ENCODE measurements at regions not wholly inside any gene's neighbourhood (a gene's known extent, or its start where the extent isn't known, plus 50 kb on each side); places are given as distances from the start of the nearest gene placed in this dataset.

DNA sequence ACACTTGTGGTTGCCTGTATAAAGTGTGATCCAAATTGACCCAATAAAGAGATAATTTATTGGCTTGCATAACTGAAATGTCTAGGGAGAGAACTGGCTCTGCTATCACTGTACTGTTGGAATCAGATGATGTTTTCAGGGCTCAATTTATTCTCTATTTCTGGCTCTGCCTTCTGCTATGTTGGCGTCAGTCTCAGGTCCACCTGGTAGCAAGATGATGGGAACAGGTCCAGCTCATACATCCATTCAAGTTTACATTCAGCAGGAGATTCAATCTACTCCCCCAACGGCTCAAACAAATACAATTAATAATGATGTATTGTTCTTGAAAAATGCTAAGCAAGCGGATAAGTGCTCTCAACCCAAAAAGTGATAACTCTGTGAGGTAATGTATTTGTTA lies 297.7 kb upstream of the SYT4 start:
- no peak for DNase-seq

DNA sequence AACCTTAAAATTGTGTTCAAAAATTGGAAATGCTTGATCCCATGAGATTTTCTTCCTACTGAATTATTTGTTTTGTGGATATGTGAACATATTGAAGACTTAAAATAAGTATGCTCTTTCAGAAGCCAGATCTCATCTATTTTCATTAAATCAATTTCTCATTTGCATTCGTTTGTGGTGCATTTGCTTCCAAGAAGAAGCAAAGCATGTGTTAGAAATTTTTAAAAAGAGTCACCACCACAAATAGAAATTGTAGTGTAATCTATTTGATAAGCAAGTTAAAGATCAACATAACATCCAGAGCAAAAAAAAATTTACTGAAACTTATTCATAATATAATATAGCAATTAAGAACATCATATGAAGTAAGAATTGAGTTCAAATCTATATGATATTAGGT lies 300.9 kb upstream of the SYT4 start:
- DNase-seq: no peak

DNA sequence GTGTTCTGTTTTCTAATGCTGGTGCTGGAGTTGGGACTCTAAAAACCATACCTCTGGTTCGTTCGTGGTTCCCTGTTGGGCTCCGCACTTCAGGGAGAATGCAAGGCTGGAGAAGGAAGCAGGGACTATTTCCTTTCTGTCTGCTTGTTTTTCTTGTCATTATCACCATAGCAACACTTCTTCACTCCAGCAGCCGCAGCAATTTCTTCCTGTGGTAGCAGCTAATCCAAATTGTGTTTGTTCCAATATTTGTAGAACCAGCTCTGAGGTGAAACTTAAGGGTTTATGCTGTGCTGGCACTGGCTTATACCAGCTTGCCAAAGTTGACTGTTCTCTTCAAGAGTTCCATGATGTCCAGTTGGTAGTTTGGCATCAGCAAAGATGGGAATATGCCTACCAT lies 301.4 kb upstream of the SYT4 start:
- DNase-seq: peak; percentile 4

DNA sequence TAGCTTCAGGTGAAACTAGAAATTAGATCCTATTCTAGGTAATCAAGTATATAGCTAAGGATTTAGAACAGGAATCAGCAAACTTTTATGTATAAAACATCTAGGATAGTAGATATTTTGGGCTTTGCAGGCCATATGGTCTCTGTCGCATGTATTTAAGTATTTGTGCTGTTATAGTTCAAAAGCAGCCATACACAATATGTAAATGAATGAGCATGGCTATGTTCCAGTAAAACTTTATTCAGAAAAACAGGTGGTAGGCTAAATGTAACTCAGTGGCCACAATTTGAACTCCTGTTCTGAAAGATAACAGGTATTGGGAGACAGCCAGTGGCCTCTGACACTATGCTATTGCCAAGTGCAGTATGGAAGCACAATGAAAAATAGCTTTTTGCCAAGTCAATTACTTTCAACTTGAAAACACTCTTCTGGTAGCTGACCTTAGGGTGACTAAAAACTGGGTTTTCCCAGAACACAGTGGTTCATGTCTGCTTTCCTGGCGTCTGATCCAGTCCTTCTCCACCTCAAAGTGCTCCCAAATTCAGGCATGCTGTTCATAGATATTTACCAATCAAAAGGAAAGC lies 304.7 kb upstream of the SYT4 start:
- DNase-seq: no peak

DNA sequence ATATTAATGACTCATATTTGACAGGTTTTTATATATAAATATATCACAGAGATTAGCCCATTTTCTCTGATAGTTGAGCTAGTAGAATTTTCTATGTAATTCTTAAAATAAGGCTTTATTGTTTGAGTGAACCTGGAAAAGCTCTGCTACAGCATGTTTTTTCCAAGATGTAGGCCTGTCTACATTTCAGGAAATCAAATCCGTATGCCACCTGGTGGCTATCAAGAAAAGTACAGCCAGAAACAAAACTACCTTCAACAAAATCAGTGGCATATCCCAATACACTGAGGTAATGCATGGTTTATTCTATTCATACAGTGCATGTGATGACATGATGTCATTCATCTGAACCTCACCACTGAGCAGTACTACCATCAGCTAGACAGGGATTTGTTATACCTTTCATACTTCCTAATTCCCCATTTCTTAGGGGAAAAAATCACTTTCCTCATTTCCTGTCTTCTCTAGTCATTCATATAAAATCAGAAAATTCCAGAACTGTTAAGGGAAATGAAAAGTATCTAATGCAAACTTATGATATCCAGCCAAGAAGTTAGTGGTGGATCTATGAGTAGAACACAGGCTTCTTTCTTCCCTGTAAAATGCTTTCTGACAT lies 310.4 kb upstream of the SYT4 start:
- peak; percentile 44 for DNase-seq

DNA sequence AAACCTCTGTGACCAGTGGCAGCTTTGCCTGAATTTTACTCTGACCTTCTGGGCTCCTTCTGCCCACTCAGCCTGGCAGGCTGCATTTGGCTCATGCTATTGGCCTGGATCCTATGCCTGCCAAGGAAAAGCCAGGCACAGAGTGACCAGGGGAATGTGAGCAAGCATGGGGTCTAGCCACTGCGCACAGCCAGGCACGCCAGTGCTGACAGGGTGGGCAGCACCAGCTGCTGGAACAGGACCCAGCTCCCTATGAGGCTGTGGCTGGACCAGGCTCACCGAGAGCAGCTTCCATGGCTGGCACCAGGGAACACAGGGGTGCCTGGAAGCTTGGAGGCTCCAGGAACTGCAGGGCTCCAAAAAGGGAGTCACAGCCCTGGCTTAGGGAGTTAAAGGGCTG lies 311.5 kb upstream of the SYT4 start:
- DNase-seq: no peak

DNA sequence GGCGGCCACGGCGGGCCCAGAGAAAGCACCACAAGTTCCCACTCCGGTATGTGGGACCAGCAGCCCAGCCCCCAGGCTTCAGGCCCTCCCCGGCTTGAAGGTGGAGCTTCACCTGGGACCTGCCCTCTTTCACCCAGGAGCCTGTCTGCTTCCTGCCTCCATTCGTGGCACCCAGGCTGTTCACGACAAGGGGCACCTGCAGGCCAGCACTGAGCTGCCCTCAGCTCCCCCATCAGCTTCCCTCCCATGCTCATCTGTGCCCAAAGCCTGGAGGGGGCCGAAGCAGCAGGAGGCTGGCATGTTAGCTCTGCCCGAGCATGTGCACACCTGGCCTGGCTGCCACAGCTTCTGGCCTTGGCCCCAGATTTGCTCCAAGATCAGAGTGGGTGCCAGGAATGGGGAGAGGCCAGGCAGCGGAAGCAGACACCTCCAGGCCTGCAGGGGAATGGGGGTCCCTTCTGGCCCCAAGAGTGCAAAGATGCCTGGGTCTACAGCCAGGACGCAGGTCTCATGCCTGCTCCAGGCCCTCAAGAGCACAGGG lies 312.4 kb upstream of the SYT4 start:
- DNase-seq: no peak

DNA sequence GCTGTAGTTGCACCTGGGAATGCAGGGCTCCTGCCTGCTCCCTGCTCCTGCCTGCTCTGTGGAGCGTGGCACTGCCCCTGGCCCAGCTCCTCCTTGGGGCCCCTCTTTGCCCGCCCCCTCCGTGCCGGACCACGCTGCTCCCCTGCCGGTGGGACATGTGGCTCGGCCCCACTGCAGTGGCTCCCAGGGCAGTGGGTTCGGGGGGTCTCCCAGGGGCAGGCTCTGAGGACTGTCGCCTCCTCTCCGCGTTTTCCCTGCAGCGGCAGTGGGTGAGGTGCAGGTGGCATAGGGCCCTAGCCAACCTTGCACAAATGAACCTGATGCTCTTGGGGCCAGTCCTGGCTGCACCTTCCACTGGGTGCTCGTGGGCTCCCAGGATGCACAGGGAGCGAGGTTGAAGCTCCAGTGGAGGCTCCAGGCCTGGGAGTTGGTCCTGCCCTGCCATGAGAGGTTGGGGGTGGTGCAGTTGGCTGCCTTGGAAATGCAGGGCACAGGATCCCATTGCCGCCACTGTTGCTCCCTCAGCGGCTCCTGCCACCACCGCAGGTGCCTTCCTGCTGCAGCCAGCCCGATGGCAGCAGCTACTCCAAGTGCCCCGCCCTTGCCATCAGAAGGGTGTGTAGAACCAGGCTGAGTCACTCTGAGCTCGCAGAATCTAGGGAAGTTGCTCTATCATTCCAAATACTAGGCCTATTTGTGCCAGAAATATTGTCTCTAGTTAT lies 313.1 kb upstream of the SYT4 start:
- no peak for DNase-seq

DNA sequence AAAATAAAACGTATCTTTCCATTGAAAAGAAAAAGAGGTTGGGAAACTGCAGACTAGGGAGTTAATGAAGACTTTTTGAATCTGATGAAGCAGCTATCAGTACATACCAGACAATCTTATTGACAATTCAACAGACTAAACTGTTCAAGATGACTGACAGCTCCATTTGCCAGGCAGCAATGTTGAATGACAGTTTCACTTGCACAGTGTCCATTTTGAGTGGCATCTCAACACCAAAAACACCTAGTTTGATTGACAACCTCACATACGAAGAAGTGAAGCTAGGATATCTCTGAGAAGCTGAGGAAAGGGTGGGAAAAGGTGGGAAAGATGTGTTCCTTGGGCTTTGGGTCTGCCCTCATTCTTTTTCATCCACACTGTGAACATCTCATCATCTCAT lies 315.0 kb upstream of the SYT4 start:
- DNase-seq: no peak

DNA sequence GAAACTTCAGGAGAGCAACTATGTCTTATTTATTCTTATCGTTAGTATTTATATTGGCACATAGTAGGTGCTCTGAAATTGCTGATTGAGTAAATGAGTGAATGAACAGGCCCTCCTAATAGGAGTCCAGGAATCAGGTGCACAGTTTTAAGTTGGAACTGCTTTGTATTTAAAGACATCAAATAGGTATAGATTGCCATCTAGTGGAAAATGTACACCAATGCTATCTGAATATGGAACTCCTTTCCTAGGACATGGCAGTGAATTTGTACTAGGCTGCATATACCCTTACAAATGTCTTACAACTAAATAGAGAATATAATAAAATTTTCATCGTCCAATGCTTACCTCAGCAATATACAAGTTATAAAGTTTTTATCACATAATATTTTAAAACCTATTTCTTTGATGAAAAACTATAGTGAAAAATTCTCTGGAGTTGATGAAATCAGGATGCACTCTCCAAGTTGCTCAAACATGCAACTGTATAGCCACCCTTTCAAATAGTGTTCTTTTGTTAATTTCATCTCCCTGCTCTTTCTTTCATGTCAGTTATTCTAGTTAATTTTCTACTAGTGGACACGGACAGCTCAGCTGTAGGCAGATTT lies 318.9 kb upstream of the SYT4 start:
- DNase-seq: peak; percentile 23

DNA sequence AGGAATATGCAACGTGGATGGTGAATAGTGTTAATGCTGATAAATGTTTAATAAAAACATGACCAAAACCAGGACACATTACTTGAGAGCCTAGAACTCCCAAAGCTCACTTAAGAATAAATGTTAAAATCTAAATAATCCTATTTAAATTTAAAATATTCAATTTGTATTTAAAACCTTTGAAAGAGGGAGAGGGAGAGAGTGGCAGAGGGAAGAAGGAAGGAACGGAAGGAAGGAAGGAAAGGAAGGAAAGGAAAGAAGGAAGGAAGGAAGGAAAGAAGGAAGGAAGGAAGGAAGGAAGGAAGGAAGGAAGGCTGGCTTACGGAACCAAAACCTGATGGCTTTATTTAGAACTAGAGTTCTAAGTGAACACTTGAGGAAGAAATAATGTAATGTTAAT lies 324.1 kb upstream of the SYT4 start:
- DNase-seq: no peak

DNA sequence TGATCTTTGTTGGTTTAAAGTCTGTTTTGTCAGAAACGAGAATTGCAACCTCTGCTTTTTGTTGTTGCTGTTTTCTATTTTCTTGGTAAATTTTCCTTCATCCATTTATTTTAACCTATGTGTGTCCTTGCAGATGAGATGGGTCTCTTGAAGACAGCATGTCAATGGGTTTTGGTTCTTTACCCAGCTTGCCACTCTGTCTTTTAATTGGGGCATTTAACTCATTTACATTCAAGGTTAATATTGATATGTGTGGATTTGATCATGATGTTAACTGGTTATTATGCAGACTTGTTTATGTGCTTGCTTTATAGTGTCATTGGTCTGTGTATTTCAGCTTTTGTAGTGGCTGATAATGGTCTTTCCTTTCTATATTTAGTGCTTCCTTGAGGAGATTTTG lies 327.9 kb upstream of the SYT4 start:
- no peak for DNase-seq

DNA sequence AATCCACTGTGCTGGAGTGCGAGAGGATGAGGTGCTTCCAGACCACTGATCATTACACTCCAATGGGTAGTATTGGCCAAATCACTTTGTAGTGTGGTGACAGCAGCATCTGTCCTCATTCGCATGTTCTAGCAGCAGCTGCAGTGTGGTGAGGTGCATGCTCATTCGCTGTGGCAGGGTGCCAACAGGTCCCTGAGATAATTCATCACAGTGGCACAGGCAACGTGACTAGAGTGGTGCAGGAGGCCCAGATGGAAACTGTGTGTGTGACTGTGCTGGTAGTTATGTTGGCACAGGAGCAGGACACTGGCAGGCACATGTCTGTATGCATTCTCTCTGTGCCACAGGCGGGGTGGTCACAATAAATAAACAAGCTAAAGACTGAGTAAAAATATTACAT lies 329.5 kb upstream of the SYT4 start:
- no peak for DNase-seq

DNA sequence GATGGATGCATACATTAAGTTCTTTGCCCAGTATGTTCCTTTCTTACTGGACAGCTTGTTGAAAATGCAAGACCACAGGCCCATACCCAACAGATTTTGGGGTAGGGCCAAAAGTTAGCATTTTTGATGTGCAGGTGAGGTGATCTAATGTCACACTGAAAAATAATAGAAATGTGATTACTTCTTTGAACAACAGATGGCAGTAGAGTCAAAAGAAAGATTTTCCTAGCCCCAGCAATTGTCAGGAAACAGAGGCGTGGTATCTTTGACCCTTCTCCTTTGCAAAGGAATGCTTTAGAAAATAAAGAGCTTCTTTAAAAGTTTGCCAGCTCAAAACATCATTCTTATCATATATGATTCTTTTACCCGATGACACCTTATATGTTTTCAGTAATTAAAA lies 343.6 kb upstream of the SYT4 start:
- DNase-seq: peak; percentile 48

DNA sequence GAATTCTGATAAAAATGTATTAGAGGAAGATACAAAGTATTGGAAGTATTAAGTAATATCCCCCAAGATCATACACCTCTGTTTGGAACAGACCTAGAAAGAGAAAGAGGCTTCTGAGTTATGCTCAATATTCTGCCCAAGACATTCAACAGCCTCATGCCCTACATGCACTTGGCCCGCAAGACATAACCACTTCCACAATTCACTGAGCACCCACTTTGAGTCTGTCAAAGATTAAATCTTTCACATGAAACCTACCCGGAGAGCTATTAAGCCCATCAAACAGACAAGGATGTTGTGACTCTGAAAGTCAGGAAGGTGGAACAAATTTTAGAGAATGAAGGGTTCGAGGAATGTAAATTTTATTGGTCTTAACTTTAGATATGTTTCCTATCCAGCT lies 344.7 kb upstream of the SYT4 start:
- no peak for DNase-seq

DNA sequence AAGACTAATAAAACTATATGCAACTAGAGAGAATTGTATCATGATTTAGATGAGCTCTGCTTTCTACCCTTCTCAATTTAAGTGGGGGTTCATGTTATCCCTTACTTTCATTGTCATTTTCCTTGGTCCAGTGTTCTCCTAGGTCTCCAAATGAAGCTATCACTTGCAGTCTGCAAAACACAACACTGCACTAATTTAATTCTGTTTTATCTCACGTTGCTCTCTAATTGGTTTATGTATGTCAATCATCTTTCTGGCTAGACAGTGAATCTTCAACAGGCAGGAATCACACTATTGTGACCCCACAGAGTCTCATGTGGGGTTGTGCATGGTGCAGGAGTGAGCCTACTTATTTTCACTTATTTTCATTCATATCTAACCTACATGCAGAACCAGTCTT lies 348.3 kb upstream of the SYT4 start:
- no peak for DNase-seq

DNA sequence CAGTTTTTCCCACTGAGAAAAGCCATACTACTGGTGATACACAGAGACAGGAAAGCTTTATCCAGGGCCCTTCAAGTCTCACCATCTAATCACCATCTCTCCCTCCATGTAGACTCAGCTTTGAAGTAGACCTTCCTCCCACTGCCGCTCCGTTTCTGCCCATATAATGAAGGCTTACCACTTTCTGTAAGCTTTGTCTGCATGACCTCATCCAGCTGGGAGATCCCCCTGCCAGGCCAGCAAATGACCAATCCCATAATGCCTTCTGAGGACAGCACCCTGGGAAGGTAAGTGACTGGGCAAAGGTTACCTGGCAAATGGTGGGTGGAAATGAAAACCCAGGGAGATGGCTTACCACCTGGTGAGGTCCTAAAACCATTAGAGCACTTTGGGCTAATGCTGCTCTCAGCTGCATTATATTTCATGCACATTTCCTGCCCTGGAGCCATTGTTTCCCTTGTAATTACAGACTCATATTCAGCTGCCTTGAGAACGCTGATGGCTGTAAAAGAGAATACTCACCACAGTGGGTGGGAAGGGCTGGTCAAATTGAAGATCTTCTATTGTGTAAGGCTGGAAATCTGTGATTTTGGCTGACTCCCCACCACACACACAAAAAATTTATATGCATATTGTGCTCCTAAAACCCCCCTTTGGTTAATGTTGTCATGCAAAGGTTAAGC lies 350.7 kb upstream of the SYT4 start:
- no peak for DNase-seq

DNA sequence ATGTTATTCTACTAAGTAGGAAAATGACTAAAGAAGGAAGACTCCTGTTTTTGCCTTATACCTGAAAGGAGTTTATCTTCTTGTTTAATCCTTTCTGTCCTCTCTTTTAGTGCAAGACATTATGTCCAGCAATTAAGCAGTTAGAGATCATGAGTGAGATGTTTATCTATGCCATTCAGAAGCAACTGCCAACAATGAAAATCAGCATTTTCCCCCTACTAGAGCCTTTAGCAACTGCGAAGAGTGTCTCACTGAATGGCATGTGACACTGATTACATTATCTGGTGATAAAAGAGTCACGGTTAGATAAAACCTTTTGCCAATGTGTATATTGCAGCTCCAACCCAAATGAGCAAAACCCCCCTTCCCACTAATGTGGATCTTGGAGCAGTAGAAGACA lies 357.7 kb upstream of the SYT4 start:
- no peak for DNase-seq

DNA sequence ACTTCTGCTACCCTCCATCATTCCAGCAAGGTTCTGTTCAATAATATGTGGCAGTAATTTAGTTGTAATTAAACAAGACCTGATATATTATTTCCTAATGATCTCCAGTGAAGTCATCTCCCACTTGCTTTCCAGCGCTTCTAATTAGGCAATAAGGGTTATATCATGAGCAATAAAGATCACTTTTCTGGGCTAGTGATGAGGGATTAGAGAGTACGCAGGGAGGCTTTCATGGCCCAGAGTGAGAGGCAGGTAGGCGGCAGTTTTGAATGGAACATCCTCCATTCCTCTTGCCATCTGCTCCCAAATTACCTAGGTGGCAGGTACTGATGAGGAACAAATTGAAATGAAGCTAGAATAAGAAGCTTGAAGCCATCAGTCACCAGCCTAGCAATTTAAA lies 358.1 kb upstream of the SYT4 start:
- no peak for DNase-seq

DNA sequence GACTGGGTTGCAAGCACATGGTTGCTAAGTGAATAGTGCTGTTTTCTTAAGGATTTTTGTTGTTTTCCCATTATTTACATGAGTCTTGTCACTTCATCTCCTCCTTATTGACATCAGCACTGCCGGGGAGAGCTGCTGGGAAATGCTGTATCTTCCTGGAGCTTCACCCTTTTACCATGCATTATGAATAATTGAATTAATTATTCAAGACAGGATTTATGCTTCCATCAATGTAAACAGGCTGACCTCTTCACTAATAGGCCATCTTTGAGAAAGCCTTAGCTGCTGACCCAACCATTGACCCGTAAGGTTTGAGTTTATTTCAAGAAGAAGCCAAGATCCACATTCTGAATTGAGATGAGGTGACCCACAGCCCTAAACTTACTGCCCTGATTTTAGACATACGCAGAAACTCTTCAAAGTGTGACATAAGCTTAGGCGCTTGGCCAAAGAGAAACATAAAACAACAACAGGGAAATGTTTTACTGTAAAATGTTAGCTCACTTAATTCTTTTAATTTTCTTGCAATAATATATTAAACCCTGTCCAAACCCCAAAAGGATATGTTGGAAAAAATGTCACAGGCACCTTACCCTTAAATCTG lies 365.5 kb upstream of the SYT4 start:
- DNase-seq: no peak

DNA sequence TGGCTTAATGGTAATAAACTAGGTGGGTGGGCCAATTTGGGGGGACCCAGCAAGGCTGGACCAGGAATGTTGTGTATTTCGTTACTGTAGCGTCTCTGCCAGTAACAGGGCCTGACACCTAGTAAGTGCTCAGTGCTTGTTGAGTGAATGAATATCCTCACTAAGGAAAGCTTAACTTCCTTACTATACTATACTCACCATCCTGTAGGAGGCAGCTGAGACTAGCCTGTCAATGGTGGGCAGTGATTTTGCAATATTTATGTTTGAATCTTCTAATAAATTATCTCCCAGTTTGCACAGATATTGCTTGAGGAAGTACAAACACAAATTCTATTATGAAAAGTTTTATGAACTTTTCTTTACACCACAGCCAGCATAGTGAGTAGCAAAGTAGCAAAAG lies 370.7 kb upstream of the SYT4 start:
- peak; percentile 8 for DNase-seq

DNA sequence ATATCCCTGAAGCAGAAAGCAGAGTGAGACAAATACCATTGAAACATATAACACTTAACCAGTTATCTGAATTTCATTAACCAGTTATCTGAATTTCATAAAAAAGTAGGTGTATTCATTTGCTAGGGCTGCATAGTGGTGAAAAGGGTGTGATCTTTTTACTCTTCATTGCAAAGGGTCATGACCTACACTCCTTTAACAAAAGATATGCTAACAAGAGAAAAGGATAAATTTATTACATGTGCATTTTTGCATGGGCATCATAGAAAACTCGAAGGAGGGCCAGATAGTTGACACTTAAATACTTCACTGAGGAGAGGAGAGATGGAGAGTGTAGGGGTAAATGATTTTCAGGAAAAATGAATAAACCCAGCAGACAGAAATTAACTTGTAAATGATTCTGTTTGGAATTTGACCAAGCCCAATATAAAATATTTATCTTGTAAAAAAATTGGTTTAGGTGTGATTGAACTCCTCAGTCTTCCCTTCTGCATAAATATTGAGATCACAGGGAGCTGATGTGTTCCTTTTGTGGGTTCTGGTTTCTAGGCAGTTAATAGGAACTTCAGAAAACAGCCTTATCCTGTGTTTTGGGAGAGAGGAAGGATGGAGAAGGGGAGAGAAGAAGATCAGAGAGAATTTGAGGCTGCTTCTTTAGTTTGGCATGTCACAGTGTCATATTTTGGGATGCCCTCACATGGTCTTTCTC lies 372.5 kb upstream of the SYT4 start:
- DNase-seq: no peak
